Muscle of leg (tissue), 3 donors: ENCODE measurements at regions not wholly inside any gene's neighbourhood (a gene's known extent, or its start where the extent isn't known, plus 50 kb on each side); places are given as distances from the start of the nearest gene placed in this dataset.

ENCODE experiments used
- DNase-seq: peaks from one replicate; pipeline ENCODE4 v3.0.0; 2013
- H3K27ac ChIP-seq: one replicate; pipeline ENCODE4 v1.5.1; 2013; ENCODE audit warnings: mild to moderate bottlenecking, low read length, control low read depth
- H3K27me3 ChIP-seq: one replicate; pipeline ENCODE4 v1.6.1; 2013; ENCODE audit warnings: low read length; ENCODE audit not compliant: control insufficient read depth, insufficient read depth
- H3K36me3 ChIP-seq: one replicate; pipeline ENCODE4 v1.6.1; 2013; ENCODE audit warnings: low read length; ENCODE audit not compliant: control insufficient read depth, insufficient read depth
- H3K4me1 ChIP-seq: one replicate; pipeline ENCODE4 v1.6.1; 2013; ENCODE audit warnings: low read length; ENCODE audit not compliant: control insufficient read depth, insufficient read depth
- H3K4me3 ChIP-seq: one replicate; pipeline ENCODE4 v1.5.1; 2013; ENCODE audit warnings: low read length, control low read depth
- H3K9me3 ChIP-seq: replicated peaks from 2 replicates; pipeline ENCODE4 v1.6.1; 2013; ENCODE audit warnings: low read depth, low read length; ENCODE audit not compliant: control insufficient read depth
- WGBS: methylation state at CpG from one replicate; pipeline ENCODE4 v1.1.5; 2013; ENCODE audit warnings: missing lambda C conversion rate; ENCODE audit not compliant: insufficient coverage; 5-methylcytosine and 5-hydroxymethylcytosine counted together

DNA sequence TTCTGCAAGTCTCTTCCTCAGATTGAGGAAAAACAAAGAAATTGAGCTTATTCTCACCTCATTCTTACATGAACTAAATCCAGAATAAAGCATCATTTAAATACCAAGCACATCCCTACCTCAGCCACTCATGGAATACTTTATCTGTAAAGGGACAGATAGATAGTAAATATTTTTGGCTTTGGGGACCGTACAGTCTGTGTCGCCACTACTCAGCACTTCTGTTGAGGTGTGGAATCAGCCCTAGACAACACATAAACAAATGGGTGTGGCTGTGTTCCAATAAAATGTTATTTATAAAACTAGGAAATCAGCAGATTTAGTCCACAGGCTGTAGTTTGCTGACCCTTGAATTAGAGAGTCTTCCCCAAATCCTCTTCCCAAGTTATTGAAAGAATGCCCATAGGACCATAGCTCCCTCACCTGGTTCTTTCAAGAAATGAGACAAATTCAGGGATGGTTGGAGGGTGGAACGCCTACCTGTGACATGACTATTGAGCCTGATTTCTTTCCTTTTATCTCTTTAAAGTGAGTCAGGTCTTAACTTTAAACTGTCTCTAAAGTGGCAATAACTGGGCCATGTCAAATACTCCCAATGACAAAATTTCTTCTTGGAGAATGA, 878.5 kb downstream of the USP25 start:
- Histone ChIP-seq H3K27me3 (no peaks in the 10 kb centered on the region), H3K9me3 (no peaks in the 10 kb centered on the region), H3K27ac (no peak overlapping the region), H3K4me3 (no peak overlapping the region), H3K4me1 (peaks cover 3% of the 10 kb centered on the region), H3K36me3 (peaks cover 12% of the 10 kb centered on the region)
- WGBS, result no CpG with 5 or more reads among the region's 3 CpGs
- no peak for DNase-seq

DNA sequence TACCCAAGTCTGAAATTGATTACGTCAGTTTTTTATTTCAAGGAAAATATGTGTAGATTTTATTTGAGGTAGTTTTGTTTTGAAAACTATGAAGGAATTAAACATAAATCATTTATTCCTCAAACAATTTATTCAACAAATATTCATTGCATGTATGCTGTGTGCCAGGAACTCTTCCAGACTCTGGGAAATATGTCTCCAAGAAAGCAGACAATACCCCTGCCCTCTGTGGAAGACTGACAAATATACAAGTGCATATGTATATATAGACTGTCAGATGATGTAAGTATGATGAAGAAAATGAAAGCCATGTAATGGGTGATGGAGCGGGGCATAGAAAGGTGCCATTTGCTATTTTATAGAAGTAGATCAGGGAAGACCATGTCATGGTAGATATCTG, 889.5 kb downstream of the USP25 start:
- 100% methylated on average over 1 of the region's 2 CpGs for WGBS
- H3K36me3 ChIP-seq, result no peaks in the 10 kb centered on the region
- peaks cover 6% of the 10 kb centered on the region for H3K9me3 ChIP-seq
- no peaks in the 10 kb centered on the region for H3K27me3 ChIP-seq
- H3K4me3 ChIP-seq, result no peak overlapping the region
- DNase-seq, result no peak
- no peak overlapping the region for H3K27ac ChIP-seq
- H3K4me1 ChIP-seq, result no peaks in the 10 kb centered on the region

DNA sequence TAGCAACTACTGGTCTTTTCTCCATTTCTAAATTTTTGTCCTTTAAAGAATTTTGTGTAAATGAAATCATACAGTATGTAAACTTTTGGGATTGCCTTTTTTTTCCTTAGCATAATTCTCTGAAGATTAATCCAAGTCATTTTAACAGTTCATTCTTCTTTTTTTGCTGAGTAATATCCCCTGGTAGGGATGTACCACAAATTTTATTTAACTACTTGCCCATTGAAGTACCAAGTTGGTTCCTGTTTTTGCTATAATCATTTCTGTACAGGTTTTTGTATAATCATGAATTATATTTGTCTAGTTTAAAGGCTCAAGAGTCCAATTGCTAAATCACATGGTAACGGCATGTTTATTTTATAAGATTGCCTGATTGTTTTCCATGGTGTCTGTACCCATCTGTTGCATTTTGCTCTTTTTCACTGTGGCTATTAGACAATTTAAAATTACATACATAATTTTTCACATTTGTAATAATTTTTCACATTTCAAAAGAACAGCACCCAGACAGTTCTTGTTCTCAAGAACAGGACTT, 891.1 kb downstream of the USP25 start:
- peaks cover 6% of the 10 kb centered on the region for H3K9me3 ChIP-seq
- H3K4me1 ChIP-seq, result no peaks in the 10 kb centered on the region
- no CpG with 5 or more reads among the region's 1 CpG for WGBS
- no peaks in the 10 kb centered on the region for H3K27me3 ChIP-seq
- H3K27ac ChIP-seq, result no peak overlapping the region
- no peak for DNase-seq
- no peaks in the 10 kb centered on the region for H3K36me3 ChIP-seq
- H3K4me3 ChIP-seq, result no peak overlapping the region

DNA sequence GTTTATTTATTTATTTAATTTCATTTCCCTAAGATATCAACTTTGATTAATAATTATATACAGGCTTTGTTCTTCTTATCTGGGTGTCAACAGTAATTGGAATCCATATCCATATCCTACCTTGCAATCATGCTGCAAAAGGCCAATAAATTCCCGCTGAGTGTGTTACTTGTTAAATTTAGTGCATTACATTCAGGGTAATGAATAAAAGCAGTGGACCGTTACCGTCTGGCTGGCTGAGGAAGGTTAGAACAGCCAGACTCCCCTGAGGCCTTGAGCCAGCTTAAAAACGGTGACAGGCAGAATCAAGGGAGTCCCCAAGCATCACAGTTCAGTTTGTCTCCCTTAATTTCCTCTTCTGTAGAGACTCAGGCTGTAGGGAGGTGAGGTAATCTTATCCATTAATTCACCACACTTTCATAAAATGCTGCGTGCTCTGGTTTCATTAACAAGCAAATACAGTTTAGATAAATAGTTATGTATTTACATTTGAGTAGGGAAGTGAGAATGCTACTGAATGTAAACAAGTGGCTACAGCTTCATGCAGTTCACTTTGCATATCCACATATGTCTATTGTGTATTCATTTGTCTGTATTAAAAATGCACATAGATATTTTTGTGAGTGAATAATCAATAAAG, 888.2 kb upstream of the CXADR start:
- Histone ChIP-seq H3K36me3 (no peaks in the 10 kb centered on the region), H3K9me3 (peaks cover 3% of the 10 kb centered on the region), H3K27me3 (no peaks in the 10 kb centered on the region), H3K4me3 (no peak overlapping the region), H3K27ac (no peak overlapping the region), H3K4me1 (no peaks in the 10 kb centered on the region)
- no peak for DNase-seq
- WGBS, result no CpG with 5 or more reads among the region's 5 CpGs

DNA sequence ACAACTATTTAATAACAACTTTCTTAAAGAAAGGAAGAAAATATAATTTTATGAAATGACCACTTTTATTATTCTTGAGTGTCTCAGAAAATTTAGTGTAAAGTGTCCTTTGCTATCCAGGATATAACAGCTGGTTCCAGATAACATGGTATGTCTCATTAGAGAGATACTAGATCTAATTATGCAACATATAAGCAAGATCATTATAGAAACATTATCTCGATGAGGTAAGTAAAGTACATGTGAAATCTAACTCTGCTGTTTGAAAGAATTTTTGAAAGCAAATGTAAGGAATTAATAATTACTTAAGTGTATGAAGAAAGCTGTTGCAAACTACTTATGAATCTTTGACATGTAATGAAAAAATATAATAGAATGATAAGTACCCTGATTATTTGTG, 887.4 kb upstream of the CXADR start:
- no peak overlapping the region for H3K27ac ChIP-seq
- peaks cover 3% of the 10 kb centered on the region for H3K9me3 ChIP-seq
- no CpG with 5 or more reads among the region's 1 CpG for WGBS

DNA sequence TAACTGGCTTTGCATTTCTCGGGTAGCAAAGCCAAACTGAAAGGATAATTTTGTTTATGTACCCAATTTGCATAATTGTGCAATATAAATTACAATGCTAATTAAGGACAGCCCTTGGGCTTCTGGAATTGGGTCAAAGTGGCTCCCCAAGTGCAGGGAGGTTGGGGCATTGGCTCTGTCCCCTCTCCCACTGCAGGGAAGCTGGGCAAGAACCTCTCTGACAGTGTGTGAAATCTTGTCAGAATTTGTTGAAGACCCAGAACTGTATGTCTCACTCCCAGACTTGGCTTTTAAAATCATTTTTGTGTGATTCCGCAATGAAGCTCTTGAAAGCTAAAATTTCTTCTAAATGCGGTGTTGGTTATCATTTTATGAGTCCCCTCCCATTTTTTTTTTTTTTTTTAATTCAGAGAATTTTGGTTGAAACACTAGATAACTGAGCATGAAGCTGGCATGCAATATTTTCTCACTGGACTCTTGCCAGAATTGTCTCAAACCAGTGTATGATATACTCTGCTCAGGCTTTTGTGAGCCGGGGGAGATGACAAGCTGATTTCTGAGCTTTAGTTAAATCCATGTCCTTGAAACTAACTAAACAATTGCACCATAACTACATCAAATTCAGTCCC, 878.9 kb upstream of the CXADR start:
- no peak overlapping the region for H3K4me3 ChIP-seq
- peaks cover 4% of the 10 kb centered on the region for H3K36me3 ChIP-seq
- DNase-seq, result peak; percentile 76
- H3K9me3 ChIP-seq, result no peaks in the 10 kb centered on the region
- H3K27ac ChIP-seq, result no peak overlapping the region
- H3K27me3 ChIP-seq, result no peaks in the 10 kb centered on the region
- WGBS, result 80% methylated on average over 1 of the region's 4 CpGs
- peaks cover 5% of the 10 kb centered on the region for H3K4me1 ChIP-seq

More for the DNA sequence above, 887.4 kb upstream of the CXADR start:
- H3K27me3 ChIP-seq, result no peaks in the 10 kb centered on the region
- H3K36me3 ChIP-seq, result peaks cover under 1% of the 10 kb centered on the region
- no peaks in the 10 kb centered on the region for H3K4me1 ChIP-seq
- no peak overlapping the region for H3K4me3 ChIP-seq
- DNase-seq, result no peak

DNA sequence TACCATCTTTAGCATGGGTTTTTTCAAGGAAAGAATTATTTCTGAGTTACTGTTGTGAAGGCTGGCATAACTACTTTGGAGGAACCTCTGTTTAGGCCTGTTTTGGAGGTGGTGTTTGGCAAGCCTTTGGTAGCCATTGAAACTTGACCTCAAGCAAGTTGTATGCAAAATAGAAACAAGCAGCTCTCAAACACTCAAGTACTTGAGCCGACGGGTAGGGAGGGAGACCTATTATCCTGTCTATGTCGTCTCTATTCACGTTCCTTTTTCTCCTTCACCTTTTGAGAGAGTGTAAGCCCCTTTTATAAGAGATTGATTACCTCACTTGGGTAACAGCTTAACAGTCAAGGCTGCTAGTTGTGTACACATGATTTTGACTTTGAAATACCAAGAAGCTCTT, 878.3 kb upstream of the CXADR start:
- Histone ChIP-seq H3K27ac (peak overlapping the region; percentile 56), H3K36me3 (peaks cover 4% of the 10 kb centered on the region), H3K4me3 (no peak overlapping the region), H3K9me3 (no peaks in the 10 kb centered on the region), H3K27me3 (no peaks in the 10 kb centered on the region), H3K4me1 (peaks cover 5% of the 10 kb centered on the region)
- no CpG with 5 or more reads among the region's 4 CpGs for WGBS
- peak; percentile 30 for DNase-seq

DNA sequence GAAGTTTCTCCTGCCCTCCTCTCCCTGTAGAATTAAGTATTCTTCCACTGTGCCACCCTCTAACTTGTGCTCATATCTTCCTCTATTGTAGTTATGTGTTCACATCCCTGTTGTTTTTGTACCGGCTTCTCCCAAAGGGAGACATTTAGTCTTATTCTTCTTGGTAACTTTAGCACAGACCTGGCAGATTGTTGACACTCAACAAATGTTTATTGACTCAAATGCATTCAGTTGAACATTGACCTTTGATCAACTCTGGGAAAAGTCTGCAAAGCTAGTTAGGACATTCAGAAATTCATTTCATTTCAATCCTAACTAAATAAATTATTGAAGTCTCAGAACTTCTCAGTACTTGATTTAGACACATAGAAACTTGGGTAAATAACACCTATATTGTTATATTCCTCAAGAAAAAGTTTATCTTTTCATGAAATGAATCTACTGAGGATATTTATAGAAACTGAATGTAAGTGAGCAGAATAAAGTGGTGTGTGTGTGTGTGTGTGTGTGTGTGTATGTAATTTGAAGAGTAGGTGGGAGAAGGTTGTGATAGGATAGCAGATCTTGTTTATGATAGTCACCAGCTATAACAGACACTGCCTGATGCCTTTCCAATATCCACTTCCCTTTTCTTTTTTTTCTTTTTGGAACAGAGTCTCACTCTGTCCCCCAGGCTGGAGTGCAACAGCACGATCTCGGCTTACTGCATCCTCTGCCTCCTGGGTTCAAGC, 872.4 kb upstream of the CXADR start:
- Histone ChIP-seq H3K27ac (no peak overlapping the region), H3K4me1 (no peaks in the 10 kb centered on the region), H3K9me3 (peaks cover 2% of the 10 kb centered on the region), H3K36me3 (no peaks in the 10 kb centered on the region), H3K4me3 (no peak overlapping the region), H3K27me3 (no peaks in the 10 kb centered on the region)
- WGBS, result 76% methylated on average over 3 of the region's 3 CpGs
- DNase-seq, result no peak

DNA sequence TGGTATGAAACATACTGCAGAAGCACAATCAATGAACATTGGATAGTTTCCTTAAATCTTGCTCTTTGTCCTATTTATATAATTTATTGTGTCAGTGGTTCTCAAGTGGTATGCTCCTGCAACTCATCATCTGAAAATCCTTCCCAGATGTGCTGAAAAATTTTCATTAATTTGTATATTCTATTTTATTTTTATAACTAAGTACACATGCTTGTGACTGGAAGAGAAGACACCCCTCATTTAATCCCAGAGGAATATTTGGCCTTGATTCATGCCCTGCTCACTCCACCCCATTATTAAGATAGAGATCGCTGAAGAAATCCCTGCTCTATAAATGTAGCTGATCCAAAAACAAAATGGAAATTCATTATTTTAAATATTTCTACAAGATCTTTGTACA, 870.5 kb upstream of the CXADR start:
- peak; percentile 79 for DNase-seq
- Histone ChIP-seq H3K36me3 (no peaks in the 10 kb centered on the region), H3K4me3 (no peak overlapping the region), H3K27ac (no peak overlapping the region), H3K27me3 (no peaks in the 10 kb centered on the region), H3K9me3 (peaks cover 2% of the 10 kb centered on the region), H3K4me1 (no peaks in the 10 kb centered on the region)
- no CpG with 5 or more reads among the region's 1 CpG for WGBS

DNA sequence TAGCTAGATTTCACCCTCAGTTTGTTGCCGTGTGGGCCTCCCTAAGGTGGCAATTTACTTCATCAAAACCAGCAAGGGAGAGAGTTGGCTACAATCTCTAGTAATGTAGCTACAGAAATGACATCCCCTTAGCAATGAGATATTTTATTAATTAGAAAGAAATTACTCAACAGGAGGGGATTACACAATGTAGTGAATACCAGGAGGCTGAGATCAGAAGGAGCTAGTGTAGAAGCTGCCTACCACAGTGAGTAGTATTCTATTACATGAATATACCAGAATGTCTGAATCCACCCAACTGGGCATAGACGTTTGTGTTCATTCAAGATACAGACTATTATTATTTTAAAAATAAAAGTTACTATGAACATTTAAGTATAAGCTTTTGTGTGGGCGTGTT, 868.2 kb upstream of the CXADR start:
- Histone ChIP-seq H3K9me3 (peaks cover 2% of the 10 kb centered on the region), H3K27ac (no peak overlapping the region), H3K4me3 (no peak overlapping the region), H3K4me1 (no peaks in the 10 kb centered on the region), H3K27me3 (no peaks in the 10 kb centered on the region), H3K36me3 (no peaks in the 10 kb centered on the region)
- DNase-seq, result no peak
- WGBS, result no CpG with 5 or more reads among the region's 3 CpGs
